ENCODE measurements at regions not wholly inside any gene's neighbourhood (a gene's known extent, or its start where the extent isn't known, plus 50 kb on each side); places are given as distances from the start of the nearest gene placed in this dataset.

DNA sequence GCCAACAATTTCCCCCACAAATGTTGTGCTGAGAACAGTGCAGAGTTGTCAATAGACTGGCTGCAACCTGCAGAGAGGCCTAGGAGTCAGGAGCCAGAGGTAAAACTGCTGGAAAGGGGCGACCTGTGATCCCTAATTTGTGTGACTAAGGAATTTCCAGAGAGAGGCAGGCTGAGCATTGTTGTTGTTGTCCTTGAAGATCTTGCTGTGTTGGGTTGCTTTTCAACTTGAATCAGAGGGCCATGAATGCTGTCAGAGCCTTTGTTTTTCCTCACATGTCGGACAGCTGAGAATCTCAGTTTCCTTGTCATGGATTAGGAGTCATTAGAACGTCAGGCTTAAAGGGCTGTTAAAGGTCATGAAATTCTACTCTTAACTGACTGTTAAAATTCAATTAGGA, 134.6 kb upstream of the ASTN2 start (continued):
- TF ChIP-seq SRF (IDR thresholded peaks at IDR 0.05; ENCODE audit: low read depth, low read length) (no peak), EP300 (IDR thresholded peaks at IDR 0.05; ENCODE audit: borderline replicate concordance in 1 of 2, low read depth in 2 of 2, low read length in 2 of 2) (peak in 1 of 2 experiments; percentile 57; a peak in 1 of 3 replicates), CTBP2 (IDR thresholded peaks at IDR 0.05; ENCODE audit: borderline replicate concordance, insufficient read depth, insufficient read length, low read length) (no peak), RAD21 (IDR thresholded peaks at IDR 0.05 in 1 of 2, conservative IDR thresholded peaks at IDR 0.05 in 1 of 2; ENCODE audit: low read depth in 2 of 2, low read length in 2 of 2) (no peak), YY1 (IDR thresholded peaks at IDR 0.05; ENCODE audit: low read depth, low read length) (0 out of 2 replicates have a peak, but pooled peaks have one; percentile 51), KDM4A (IDR thresholded peaks at IDR 0.05; ENCODE audit: low read depth, low read length, severe bottlenecking) (no peak), SP2 (IDR thresholded peaks at IDR 0.05; ENCODE audit: low read length) (no peak), CEBPB (IDR thresholded peaks at IDR 0.05; ENCODE audit: low read depth, low read length) (no peak), RXRA (IDR thresholded peaks at IDR 0.05; ENCODE audit: insufficient read depth, low read depth, low read length) (no peak), SIN3A (conservative IDR thresholded peaks at IDR 0.05 in 1 of 2, IDR thresholded peaks at IDR 0.05 in 1 of 2; ENCODE audit: low read depth in 1 of 2, low read length in 2 of 2) (peak; percentile 96 to 98), GTF2F1 (IDR thresholded peaks at IDR 0.05; ENCODE audit: borderline replicate concordance, low read depth, low read length) (no peak), TCF12 (IDR thresholded peaks at IDR 0.05; ENCODE audit: low read depth, low read length) (peak; percentile 82; the same call in 1 of the 2 replicates)
